ENCODE measurements at regions not wholly inside any gene's neighbourhood (a gene's known extent, or its start where the extent isn't known, plus 50 kb on each side); places are given as distances from the start of the nearest gene placed in this dataset.

- Histone ChIP-seq H3K4me3 (replicated peaks in 1 of 2; ENCODE audit: low read depth in 1 of 2, low read length in 2 of 2) (no peak overlapping the region), H4K20me1 (ENCODE audit: insufficient read depth) (no peaks in the 10 kb centered on the region), H3K9me2 (ENCODE audit: insufficient read depth) (no peaks in the 10 kb centered on the region), H3K4me2 (ENCODE audit: low read length) (no peak overlapping the region), H3K9me3 (ENCODE audit: control insufficient read depth in 1 of 2, insufficient read depth in 1 of 2, low read depth in 1 of 2, low read length in 2 of 2) (no peaks in the 10 kb centered on the region), H3K9ac (ENCODE audit: low read length) (no peak overlapping the region), H3K27ac (ENCODE audit: low read depth, low read length) (no peak overlapping the region), H3K79me2 (ENCODE audit: insufficient read depth, low read length) (no peaks in the 10 kb centered on the region), H3K4me1 (ENCODE audit: control insufficient read depth in 1 of 2, insufficient read depth in 2 of 2, low read length in 2 of 2) (no peaks in the 10 kb centered on the region), H3K36me3 (ENCODE audit: control insufficient read depth in 1 of 2, insufficient read depth in 2 of 2, low read length in 2 of 2) (no peaks in the 10 kb centered on the region), H3K27me3 (ENCODE audit: insufficient read depth, low read length) (no peaks in the 10 kb centered on the region), H2AFZ (ENCODE audit: low read depth, low read length, poor library complexity, severe bottlenecking) (no peak overlapping the region)
- no TSS peak for BruUV-seq (replicated peaks)
- ChIA-PET POLR2A (no interaction called here), CTCF (no interaction called here), RAD21 (ENCODE audit: low non-redundant PET in 1 of 2, low total read pairs in 2 of 2, uncharacterized antibody in 2 of 2, unreplicated experiment in 2 of 2) (no interaction called here)
- no peak for DNase-seq (ENCODE audit: low read depth, low spot score)
- no peak for ATAC-seq
- no peak for TF ChIP-seq ZFX (IDR thresholded peaks at IDR 0.05)
- TF ChIP-seq MAX (IDR thresholded peaks at IDR 0.05): no peak
- TF ChIP-seq EZH2phosphoT487 (IDR thresholded peaks at IDR 0.05; ENCODE audit: borderline replicate concordance): no peak
- TF ChIP-seq CBX3 (IDR thresholded peaks at IDR 0.05; ENCODE audit: low read depth): no peak
- TF ChIP-seq CEBPB (IDR thresholded peaks at IDR 0.05; ENCODE audit: low read depth): no peak
- TF ChIP-seq ELF1 (IDR thresholded peaks at IDR 0.05; ENCODE audit: borderline replicate concordance, low read depth): no peak
- intact Hi-C loops (cut with micrococcal nuclease): no loop called here
Observed at GRCh38 chr5:109563739-109564138, 126.0 kb upstream of the MAN2A1 start.

DNA sequence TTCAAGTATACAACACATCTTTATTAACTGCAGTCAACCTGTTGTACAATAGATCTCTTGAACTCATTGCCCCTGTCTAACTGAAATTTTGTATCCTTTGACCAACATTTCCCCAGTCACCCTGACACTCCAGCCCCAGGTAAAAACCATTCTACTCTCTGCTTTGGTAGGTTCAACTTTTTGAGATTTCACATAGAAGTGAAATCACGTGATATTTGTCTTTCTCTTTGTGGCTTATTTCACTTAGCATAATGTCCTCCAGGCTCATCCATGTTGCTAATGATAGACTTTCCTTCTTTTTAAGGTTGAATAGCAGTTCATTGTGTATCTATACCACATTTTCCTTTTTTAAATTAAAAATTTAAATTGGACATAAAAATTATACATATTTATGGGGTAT lies 126.5 kb upstream of the MAN2A1 start:
- no peaks in the 10 kb centered on the region for H3K4me1 ChIP-seq (ENCODE audit: control insufficient read depth in 1 of 2, insufficient read depth in 2 of 2, low read length in 2 of 2)
- no peak overlapping the region for H3K4me2 ChIP-seq (ENCODE audit: low read length)
- ChIA-PET RAD21 (ENCODE audit: low non-redundant PET in 1 of 2, low total read pairs in 2 of 2, uncharacterized antibody in 2 of 2, unreplicated experiment in 2 of 2) (no interaction called here), POLR2A (no interaction called here), CTCF (no interaction called here)
- ATAC-seq (no peak), DNase-seq (ENCODE audit: low read depth, low spot score) (no peak)
- H3K9me3 ChIP-seq (ENCODE audit: control insufficient read depth in 1 of 2, insufficient read depth in 1 of 2, low read depth in 1 of 2, low read length in 2 of 2): no peaks in the 10 kb centered on the region
- H2AFZ ChIP-seq (ENCODE audit: low read depth, low read length, poor library complexity, severe bottlenecking): no peak overlapping the region
- intact Hi-C loops (cut with micrococcal nuclease): no loop called here
- no peaks in the 10 kb centered on the region for H3K9me2 ChIP-seq (ENCODE audit: insufficient read depth)
- H3K27ac ChIP-seq (ENCODE audit: low read depth, low read length): no peak overlapping the region
- H3K36me3 ChIP-seq (ENCODE audit: control insufficient read depth in 1 of 2, insufficient read depth in 2 of 2, low read length in 2 of 2): no peaks in the 10 kb centered on the region
- H4K20me1 ChIP-seq (ENCODE audit: insufficient read depth): no peaks in the 10 kb centered on the region
- H3K27me3 ChIP-seq (ENCODE audit: insufficient read depth, low read length): no peaks in the 10 kb centered on the region
- H3K4me3 ChIP-seq (replicated peaks in 1 of 2; ENCODE audit: low read depth in 1 of 2, low read length in 2 of 2): no peak overlapping the region
- BruUV-seq (replicated peaks): no TSS peak
- TF ChIP-seq CBX3 (IDR thresholded peaks at IDR 0.05; ENCODE audit: low read depth): no peak
- TF ChIP-seq FOSL1 (IDR thresholded peaks at IDR 0.05; ENCODE audit: low read depth): no peak
- TF ChIP-seq EZH2phosphoT487 (IDR thresholded peaks at IDR 0.05; ENCODE audit: borderline replicate concordance): no peak
- no peak for TF ChIP-seq ZNF274 (IDR thresholded peaks at IDR 0.05; ENCODE audit: low read depth, low read length)
- TF ChIP-seq, protein P1, sequence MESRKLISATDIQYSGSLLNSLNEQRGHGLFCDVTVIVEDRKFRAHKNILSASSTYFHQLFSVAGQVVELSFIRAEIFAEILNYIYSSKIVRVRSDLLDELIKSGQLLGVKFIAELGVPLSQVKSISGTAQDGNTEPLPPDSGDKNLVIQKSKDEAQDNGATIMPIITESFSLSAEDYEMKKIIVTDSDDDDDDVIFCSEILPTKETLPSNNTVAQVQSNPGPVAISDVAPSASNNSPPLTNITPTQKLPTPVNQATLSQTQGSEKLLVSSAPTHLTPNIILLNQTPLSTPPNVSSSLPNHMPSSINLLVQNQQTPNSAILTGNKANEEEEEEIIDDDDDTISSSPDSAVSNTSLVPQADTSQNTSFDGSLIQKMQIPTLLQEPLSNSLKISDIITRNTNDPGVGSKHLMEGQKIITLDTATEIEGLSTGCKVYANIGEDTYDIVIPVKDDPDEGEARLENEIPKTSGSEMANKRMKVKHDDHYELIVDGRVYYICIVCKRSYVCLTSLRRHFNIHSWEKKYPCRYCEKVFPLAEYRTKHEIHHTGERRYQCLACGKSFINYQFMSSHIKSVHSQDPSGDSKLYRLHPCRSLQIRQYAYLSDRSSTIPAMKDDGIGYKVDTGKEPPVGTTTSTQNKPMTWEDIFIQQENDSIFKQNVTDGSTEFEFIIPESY (IDR thresholded peaks at IDR 0.05; ENCODE audit: extremely low read depth, insufficient replicate concordance, low read length): no peak
- TF ChIP-seq, protein P2, sequence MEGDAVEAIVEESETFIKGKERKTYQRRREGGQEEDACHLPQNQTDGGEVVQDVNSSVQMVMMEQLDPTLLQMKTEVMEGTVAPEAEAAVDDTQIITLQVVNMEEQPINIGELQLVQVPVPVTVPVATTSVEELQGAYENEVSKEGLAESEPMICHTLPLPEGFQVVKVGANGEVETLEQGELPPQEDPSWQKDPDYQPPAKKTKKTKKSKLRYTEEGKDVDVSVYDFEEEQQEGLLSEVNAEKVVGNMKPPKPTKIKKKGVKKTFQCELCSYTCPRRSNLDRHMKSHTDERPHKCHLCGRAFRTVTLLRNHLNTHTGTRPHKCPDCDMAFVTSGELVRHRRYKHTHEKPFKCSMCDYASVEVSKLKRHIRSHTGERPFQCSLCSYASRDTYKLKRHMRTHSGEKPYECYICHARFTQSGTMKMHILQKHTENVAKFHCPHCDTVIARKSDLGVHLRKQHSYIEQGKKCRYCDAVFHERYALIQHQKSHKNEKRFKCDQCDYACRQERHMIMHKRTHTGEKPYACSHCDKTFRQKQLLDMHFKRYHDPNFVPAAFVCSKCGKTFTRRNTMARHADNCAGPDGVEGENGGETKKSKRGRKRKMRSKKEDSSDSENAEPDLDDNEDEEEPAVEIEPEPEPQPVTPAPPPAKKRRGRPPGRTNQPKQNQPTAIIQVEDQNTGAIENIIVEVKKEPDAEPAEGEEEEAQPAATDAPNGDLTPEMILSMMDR (IDR thresholded peaks at IDR 0.05 in 2 of 3, conservative IDR thresholded peaks at IDR 0.05 in 1 of 3; ENCODE audit: borderline replicate concordance in 1 of 3, insufficient read depth in 1 of 3, low read depth in 2 of 3, low read length in 2 of 3): no peak
- TF ChIP-seq ZFX (IDR thresholded peaks at IDR 0.05): no peak
- no peak for TF ChIP-seq RAD21 (IDR thresholded peaks at IDR 0.05; ENCODE audit: low read depth)
- H3K79me2 ChIP-seq (ENCODE audit: insufficient read depth, low read length): no peaks in the 10 kb centered on the region
- H3K9ac ChIP-seq (ENCODE audit: low read length): no peak overlapping the region

Measured in HCT116 (cell line).